Fibroblast of the aortic adventitia (primary cell): ENCODE measurements at regions not wholly inside any gene's neighbourhood (a gene's known extent, or its start where the extent isn't known, plus 50 kb on each side); places are given as distances from the start of the nearest gene placed in this dataset.

Experiments
- DNase-seq: peaks from one replicate; pipeline ENCODE4 v3.0.0-alpha.2; 2010; ENCODE audit warnings: low read depth
- H3K4me3 ChIP-seq: 2 replicates; pipeline ENCODE4 v1.5.1; 2011; ENCODE audit warnings: low read depth, mild to moderate bottlenecking, control low read depth, low read length, moderate library complexity
- CTCF ChIP-seq: IDR thresholded peaks from 2 replicates; pipeline ENCODE4 v1.5.1; 2011; ENCODE audit warnings: mild to moderate bottlenecking, low read length, control low read depth, inconsistent platforms; ENCODE audit not compliant: insufficient read depth

- no peak for TF ChIP-seq CTCF
- no peak for DNase-seq
Observed at GRCh38 chr13:102466610-102467190, 64.9 kb upstream of the FGF14 start.

GRCh38 chr13:102462570-102462969 is 60.7 kb upstream of the FGF14 start:
- H3K4me3 ChIP-seq, result no peak overlapping the region
- TF ChIP-seq CTCF, result no peak
- DNase-seq, result no peak

More at GRCh38 chr13:102466610-102467190, 64.9 kb upstream of the FGF14 start:
- no peak overlapping the region for H3K4me3 ChIP-seq

GRCh38 chr13:102461302-102461701 is 59.5 kb upstream of the FGF14 start:
- TF ChIP-seq CTCF, result no peak
- no peak for DNase-seq
- H3K4me3 ChIP-seq, result no peak overlapping the region

GRCh38 chr13:102460806-102461205 is 59.0 kb upstream of the FGF14 start:
- no peak for DNase-seq
- H3K4me3 ChIP-seq, result no peak overlapping the region
- no peak for TF ChIP-seq CTCF

- no peak for DNase-seq
- no peak for TF ChIP-seq CTCF
- H3K4me3 ChIP-seq, result no peak overlapping the region
Observed at GRCh38 chr13:102452836-102453235, 51.0 kb upstream of the FGF14 start.
